Colon (tissue), 2 donors: ENCODE measurements at regions not wholly inside any gene's neighbourhood (a gene's known extent, or its start where the extent isn't known, plus 50 kb on each side); places are given as distances from the start of the nearest gene placed in this dataset.
A peak's percentile ranks its signal among the peaks of the same experiment; 100 is the strongest.

Experiments used
- FAIRE-seq: peaks from 2 replicates; lab custom pipeline; 2012; peaks lifted over from hg19 to GRCh38; lab: Jason Lieb, UNC
- donor health status: control.
- donor health status: control.

GRCh38 chr3:40753291-40753770 is 228.6 kb downstream of the ZNF621 start:
- no peak for FAIRE-seq

GRCh38 chr3:40753951-40754350 is 229.2 kb downstream of the ZNF621 start:
- FAIRE-seq = no peak

- no peak for FAIRE-seq
Observed at GRCh38 chr3:40754994-40755393, 230.2 kb downstream of the ZNF621 start.

GRCh38 chr3:40756500-40756899 is 231.7 kb downstream of the ZNF621 start:
- no peak for FAIRE-seq

- peak; percentile 21 for FAIRE-seq
Observed at GRCh38 chr3:40762771-40763170, 238.0 kb downstream of the ZNF621 start.

GRCh38 chr3:40763807-40764206 is 239.0 kb downstream of the ZNF621 start:
- FAIRE-seq = no peak

GRCh38 chr3:40764747-40765146 is 240.0 kb downstream of the ZNF621 start:
- peak; percentile 33 for FAIRE-seq

GRCh38 chr3:40765884-40766283 is 241.1 kb downstream of the ZNF621 start:
- no peak for FAIRE-seq

GRCh38 chr3:40766396-40766795 is 241.6 kb downstream of the ZNF621 start:
- no peak for FAIRE-seq

GRCh38 chr3:40768046-40768445 is 243.3 kb downstream of the ZNF621 start:
- FAIRE-seq = no peak

- FAIRE-seq = no peak
Observed at GRCh38 chr3:40768536-40768935, 243.8 kb downstream of the ZNF621 start.

GRCh38 chr3:40770061-40770460 is 245.3 kb downstream of the ZNF621 start:
- FAIRE-seq = no peak

- FAIRE-seq = no peak
Observed at GRCh38 chr3:40771112-40771511, 246.4 kb downstream of the ZNF621 start.

- FAIRE-seq = no peak
Observed at GRCh38 chr3:40779039-40779438, 254.3 kb downstream of the ZNF621 start.

- no peak for FAIRE-seq
Observed at GRCh38 chr3:40780291-40780924, 255.6 kb downstream of the ZNF621 start.

- no peak for FAIRE-seq
Observed at GRCh38 chr3:40780925-40781406, 256.2 kb downstream of the ZNF621 start.

- FAIRE-seq = no peak
Observed at GRCh38 chr3:40782111-40782721, 257.5 kb downstream of the ZNF621 start.

- FAIRE-seq = no peak
Observed at GRCh38 chr3:40790746-40791145, 266.0 kb downstream of the ZNF621 start.

- FAIRE-seq = no peak
Observed at GRCh38 chr3:40793730-40794129, 269.0 kb downstream of the ZNF621 start.

- FAIRE-seq = no peak
Observed at GRCh38 chr3:40800343-40800742, 275.6 kb downstream of the ZNF621 start.

GRCh38 chr3:40801284-40801741 is 276.6 kb downstream of the ZNF621 start:
- FAIRE-seq = no peak

- FAIRE-seq = no peak
Observed at GRCh38 chr3:40803311-40803710, 278.6 kb downstream of the ZNF621 start.

- no peak for FAIRE-seq
Observed at GRCh38 chr3:40805456-40805855, 280.7 kb downstream of the ZNF621 start.

- FAIRE-seq = no peak
Observed at GRCh38 chr3:40810813-40811212, 286.1 kb downstream of the ZNF621 start.
